Stomach (tissue), 8 donors: ENCODE measurements at regions not wholly inside any gene's neighbourhood (a gene's known extent, or its start where the extent isn't known, plus 50 kb on each side); places are given as distances from the start of the nearest gene placed in this dataset.

Experiments used
- DNase-seq, 2 donors: peaks; one replicate each; pipeline versions ENCODE4 v3.0.0 to v3.0.0-alpha.2; 2013 to 2019
- H3K27ac ChIP-seq, 5 donors: fragments of 200-600 bp in 4 of 5; sonication (generic) in 4 of 5; one replicate each; pipeline ENCODE4 v1.5.1; 2013 to 2019; ENCODE audit warnings: mild to moderate bottlenecking in 1 of 5, moderate library complexity in 1 of 5
- H3K27me3 ChIP-seq, 3 donors: fragments of 200-600 bp; sonication (generic); one replicate each; pipeline ENCODE4 v1.5.1; 2017 to 2019; ENCODE audit warnings: mixed run types in 1 of 3
- H3K36me3 ChIP-seq, 4 donors: fragments of 200-600 bp; sonication (generic); 1 replicate in 3 of 4; 2 replicates in 1 of 4; pipeline ENCODE4 v1.5.1; 2016 to 2019
- H3K4me1 ChIP-seq, 4 donors: fragments of 200-600 bp; sonication (generic); one replicate each; pipeline ENCODE4 v1.5.1; 2016 to 2019
- H3K4me3 ChIP-seq, 4 donors: fragments of 200-600 bp; sonication (generic) in 3 of 4; one replicate each; pipeline ENCODE4 v1.5.1; 2016 to 2019; ENCODE audit warnings: mild to moderate bottlenecking in 1 of 4
- H3K9me3 ChIP-seq, 4 donors: fragments of 200-600 bp; sonication (generic); one replicate each; pipeline ENCODE4 v1.5.1; 2016 to 2019
- EP300 ChIP-seq: sonication (generic); formaldehyde crosslinking; IDR thresholded peaks from one replicate; pipeline ENCODE4 v1.6.1; 2017; ENCODE audit warnings: antibody characterized with exemption
- POLR2A ChIP-seq, 4 donors: fragments of 450-650 bp; IDR thresholded peaks; one replicate each; pipeline ENCODE4 v1.6.1; 2016; ENCODE audit warnings: antibody characterized with exemption in 4 of 4, control low read depth in 2 of 4, mild to moderate bottlenecking in 1 of 4, moderate library complexity in 1 of 4
- POLR2AphosphoS5 ChIP-seq, 3 donors: sonication (generic); formaldehyde crosslinking; IDR thresholded peaks; one replicate each; pipeline ENCODE4 v1.6.1; 2016; ENCODE audit warnings: antibody characterized with exemption in 3 of 3
- WGBS, 5 donors: extraction: QIAGEN DNeasy Blood & Tissue Kit in 3 of 5; methylation state at CpG; one replicate each; pipeline versions ENCODE4 v1.1.5 to v1.1.7; 2013 to 2018; 5-methylcytosine and 5-hydroxymethylcytosine counted together
- intact Hi-C: fragments of 100-400 bp; cut with DNase I; formaldehyde crosslinking; loops from one replicate; pipeline ENCODE4 v1.15.1; 2023; ENCODE audit warnings: low total_unique reads
- TF ChIP-seq, protein P1 (sequence below), 7 experiments: fragments of 450-650 bp in 4 of 7; fragments of 200-600 bp in 3 of 7; sonication (generic) in 3 of 7; IDR thresholded peaks; one replicate each; pipeline ENCODE4 v1.5.1; 2016 to 2019; ENCODE audit warnings: antibody characterized with exemption in 7 of 7, control low read depth in 2 of 7, mild to moderate bottlenecking in 1 of 7
- donor health status: healthy with polysubstance abuse.
- donor health status: Bipolar disorder and iron deficiency.
- donor health status: healthy.

DNA sequence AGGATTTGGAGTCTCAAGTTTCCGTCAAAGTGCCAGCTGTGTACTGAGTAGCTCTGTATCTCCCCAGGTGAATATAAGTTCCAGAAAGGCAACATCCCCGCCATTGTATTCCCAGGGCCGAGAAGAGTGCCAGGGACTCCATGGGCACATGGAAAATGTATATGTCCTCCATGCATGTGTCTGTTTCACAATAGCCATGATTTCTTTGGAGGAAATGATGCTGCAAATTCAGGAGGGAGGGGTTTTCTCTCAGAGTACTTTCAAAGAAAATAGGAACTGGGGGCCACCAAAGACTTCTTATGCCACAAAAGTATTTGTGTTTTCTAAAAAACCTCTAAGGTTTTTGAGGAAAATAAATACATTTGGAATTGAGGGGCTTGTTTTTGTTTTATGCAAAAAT is 524.6 kb downstream of the BNC2 start:
- H3K36me3 ChIP-seq: no peaks in the 10 kb centered on the region
- H3K4me3 ChIP-seq: no peak overlapping the region
- no peaks in the 10 kb centered on the region for H3K27me3 ChIP-seq
- intact Hi-C loops: no loop called here
- H3K9me3 ChIP-seq: no peaks in the 10 kb centered on the region
- WGBS, 5 donors: 82 to 93% (median 85%) methylated on average over 3 of the region's 3 CpGs
- no peak overlapping the region for H3K27ac ChIP-seq
- TF ChIP-seq POLR2A (IDR thresholded peaks at IDR 0.05) (no peak), EP300 (no peak), POLR2AphosphoS5 (IDR thresholded peaks at IDR 0.05) (no peak)
- TF ChIP-seq, protein P1, sequence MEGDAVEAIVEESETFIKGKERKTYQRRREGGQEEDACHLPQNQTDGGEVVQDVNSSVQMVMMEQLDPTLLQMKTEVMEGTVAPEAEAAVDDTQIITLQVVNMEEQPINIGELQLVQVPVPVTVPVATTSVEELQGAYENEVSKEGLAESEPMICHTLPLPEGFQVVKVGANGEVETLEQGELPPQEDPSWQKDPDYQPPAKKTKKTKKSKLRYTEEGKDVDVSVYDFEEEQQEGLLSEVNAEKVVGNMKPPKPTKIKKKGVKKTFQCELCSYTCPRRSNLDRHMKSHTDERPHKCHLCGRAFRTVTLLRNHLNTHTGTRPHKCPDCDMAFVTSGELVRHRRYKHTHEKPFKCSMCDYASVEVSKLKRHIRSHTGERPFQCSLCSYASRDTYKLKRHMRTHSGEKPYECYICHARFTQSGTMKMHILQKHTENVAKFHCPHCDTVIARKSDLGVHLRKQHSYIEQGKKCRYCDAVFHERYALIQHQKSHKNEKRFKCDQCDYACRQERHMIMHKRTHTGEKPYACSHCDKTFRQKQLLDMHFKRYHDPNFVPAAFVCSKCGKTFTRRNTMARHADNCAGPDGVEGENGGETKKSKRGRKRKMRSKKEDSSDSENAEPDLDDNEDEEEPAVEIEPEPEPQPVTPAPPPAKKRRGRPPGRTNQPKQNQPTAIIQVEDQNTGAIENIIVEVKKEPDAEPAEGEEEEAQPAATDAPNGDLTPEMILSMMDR (IDR thresholded peaks at IDR 0.05): no peak
- DNase-seq: no peak
- no peaks in the 10 kb centered on the region for H3K4me1 ChIP-seq

DNA sequence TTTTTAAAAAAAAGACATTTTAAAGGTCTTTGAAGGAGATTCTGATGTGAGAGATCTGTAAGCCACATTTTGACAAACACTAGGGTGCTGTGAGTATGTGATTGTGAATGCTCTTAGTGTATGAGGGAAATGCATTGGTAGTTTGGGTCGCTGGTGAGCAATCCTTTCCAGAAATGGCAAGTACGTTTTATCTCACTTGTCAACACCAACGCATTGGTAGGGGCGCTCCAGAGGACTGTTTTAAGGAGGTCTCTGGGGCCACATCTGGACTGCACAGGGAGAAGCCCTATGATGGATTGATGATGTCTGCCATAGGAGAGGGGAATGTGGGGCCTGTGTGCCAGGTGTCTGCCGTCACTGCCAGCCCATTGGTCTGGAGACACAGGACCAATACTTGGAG is 522.6 kb downstream of the BNC2 start:
- H3K27ac ChIP-seq: no peak overlapping the region
- H3K4me1 ChIP-seq: no peaks in the 10 kb centered on the region
- intact Hi-C loops: no loop called here
- no peak for DNase-seq
- H3K4me3 ChIP-seq: no peak overlapping the region
- TF ChIP-seq, protein P1 (IDR thresholded peaks at IDR 0.05): no peak
- H3K9me3 ChIP-seq: no peaks in the 10 kb centered on the region
- no peaks in the 10 kb centered on the region for H3K36me3 ChIP-seq
- 80 to 91% (median 86%) methylated on average over 5 of the region's 5 CpGs for WGBS, 5 donors
- H3K27me3 ChIP-seq: no peaks in the 10 kb centered on the region

DNA sequence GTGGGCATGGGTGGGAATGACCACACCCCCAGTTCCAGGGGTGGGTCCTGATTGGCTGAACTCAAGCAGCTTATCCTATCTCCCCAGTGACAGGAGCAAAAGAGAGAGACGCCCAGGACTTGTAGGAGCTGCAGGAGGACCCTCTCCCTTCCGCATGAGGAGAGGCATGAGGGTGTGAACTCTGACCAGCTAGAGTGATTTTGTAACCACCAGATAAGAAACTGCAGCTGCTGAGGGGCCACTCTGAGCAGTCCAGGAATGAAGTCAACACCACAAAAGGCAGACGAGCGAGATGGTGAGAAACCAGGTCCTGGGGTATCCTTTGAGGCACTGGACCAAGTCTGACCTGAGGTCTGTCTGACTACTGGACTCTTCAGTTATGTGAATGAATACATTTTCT is 521.9 kb downstream of the BNC2 start:
- DNase-seq: no peak
- Histone ChIP-seq H3K27me3 (no peaks in the 10 kb centered on the region), H3K36me3 (no peaks in the 10 kb centered on the region), H3K27ac (no peak overlapping the region), H3K4me1 (no peaks in the 10 kb centered on the region), H3K9me3 (no peaks in the 10 kb centered on the region), H3K4me3 (no peak overlapping the region)
- WGBS, 5 donors: 50 to 83% (median 67%) methylated on average over 4 of the region's 4 CpGs
- TF ChIP-seq, protein P1 (IDR thresholded peaks at IDR 0.05): no peak
- no peak for TF ChIP-seq POLR2A (IDR thresholded peaks at IDR 0.05)
- TF ChIP-seq POLR2AphosphoS5 (IDR thresholded peaks at IDR 0.05): no peak
- no peak for TF ChIP-seq EP300
- intact Hi-C loops: no loop called here

DNA sequence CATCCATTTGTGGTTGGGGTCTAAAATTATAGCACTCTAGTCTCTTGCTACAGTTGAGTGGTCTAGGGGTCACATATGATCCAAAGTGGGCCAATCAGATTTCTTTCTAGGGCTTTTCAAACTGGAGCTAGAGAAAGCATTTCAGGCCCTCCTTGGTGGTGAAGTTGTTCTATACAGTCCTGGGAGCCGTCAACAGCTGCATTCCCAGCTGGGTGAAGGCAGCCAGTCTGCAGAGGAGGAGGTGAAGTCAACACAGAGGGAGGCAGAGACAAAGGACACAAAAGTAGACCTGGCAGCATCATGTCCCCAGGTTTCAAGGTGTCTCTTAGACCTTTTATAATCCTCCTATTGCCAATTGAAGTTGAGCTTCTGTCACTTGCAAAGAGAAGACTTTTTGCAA is 518.2 kb downstream of the BNC2 start:
- intact Hi-C loops: no loop called here
- WGBS, 5 donors: 25 to 73% (median 61%) methylated on average over 1 of the region's 1 CpG
- H3K4me1 ChIP-seq: no peaks in the 10 kb centered on the region
- no peak overlapping the region for H3K4me3 ChIP-seq
- no peak for TF ChIP-seq POLR2A (IDR thresholded peaks at IDR 0.05)
- H3K27me3 ChIP-seq: no peaks in the 10 kb centered on the region
- no peak for DNase-seq
- H3K27ac ChIP-seq: peak overlapping the region in 1 of 5 donors; percentile 53
- no peaks in the 10 kb centered on the region for H3K36me3 ChIP-seq
- no peaks in the 10 kb centered on the region for H3K9me3 ChIP-seq

DNA sequence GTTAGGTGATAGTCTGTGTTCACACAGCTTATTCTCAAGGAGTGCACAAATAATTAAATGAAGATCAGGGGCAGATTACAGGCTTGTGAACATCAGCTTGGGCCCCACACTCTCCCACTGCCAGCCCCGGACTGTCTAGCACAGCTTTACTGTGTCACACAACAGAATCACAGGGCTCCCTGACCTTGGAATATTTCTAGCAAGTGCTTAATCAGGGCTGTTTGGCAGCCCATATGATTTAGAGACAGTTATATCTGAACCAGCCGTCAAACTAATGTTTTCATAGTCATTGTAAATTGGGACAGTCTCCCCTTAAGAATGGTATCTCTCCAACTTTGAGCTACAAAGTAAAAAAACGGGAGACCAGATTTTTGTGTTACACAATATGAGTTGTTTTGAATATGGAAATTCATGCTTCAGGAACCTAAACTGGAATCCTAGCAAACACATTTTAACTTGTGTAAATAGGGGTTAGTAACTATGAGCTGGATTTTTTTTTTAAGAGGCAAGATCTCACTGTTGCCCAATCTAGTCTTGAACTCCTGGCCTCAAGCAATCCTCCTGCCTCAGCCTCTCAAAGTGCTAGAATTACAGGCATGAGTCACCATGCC is 517.6 kb downstream of the BNC2 start:
- H3K9me3 ChIP-seq: no peaks in the 10 kb centered on the region
- no peaks in the 10 kb centered on the region for H3K4me1 ChIP-seq
- H3K4me3 ChIP-seq: no peak overlapping the region
- 37 to 53% (median 43%) methylated on average over 3 of the region's 3 CpGs for WGBS, 5 donors
- H3K27ac ChIP-seq: peak overlapping the region in 1 of 5 donors; percentile 53
- no peaks in the 10 kb centered on the region for H3K36me3 ChIP-seq
- no peaks in the 10 kb centered on the region for H3K27me3 ChIP-seq
- TF ChIP-seq EP300: no peak
- TF ChIP-seq POLR2A (IDR thresholded peaks at IDR 0.05): no peak
- peak in 1 of 3 donors; percentile 29 for TF ChIP-seq POLR2AphosphoS5 (IDR thresholded peaks at IDR 0.05)
- intact Hi-C loops: no loop called here
- peak in 1 of 2 donors; percentile 37 for DNase-seq
